ENCODE measurements at regions not wholly inside any gene's neighbourhood (a gene's known extent, or its start where the extent isn't known, plus 50 kb on each side); places are given as distances from the start of the nearest gene placed in this dataset.

GRCh38 chr2:64751286-64752260 is 97.9 kb upstream of the SERTAD2 start (continued):
- TF ChIP-seq ZFP91 (CRISPR knock-in tag; IDR thresholded peaks at IDR 0.05; ENCODE audit: borderline replicate concordance) (peak; percentile 81), ZNF451 (CRISPR knock-in tag; IDR thresholded peaks at IDR 0.05) (peak; percentile 73; the same call in 1 of the 2 replicates), HOXD1 (CRISPR knock-in tag; IDR thresholded peaks at IDR 0.05) (peak; percentile 45; the same call in 1 of the 2 replicates), GATAD1 (CRISPR knock-in tag; IDR thresholded peaks at IDR 0.05) (peak; percentile 52; the same call in 1 of the 2 replicates), MTF1 (CRISPR knock-in tag; IDR thresholded peaks at IDR 0.05) (no peak), CHD4 (IDR thresholded peaks at IDR 0.05; ENCODE audit: borderline replicate concordance, low read length) (no peak), NCOA5 (CRISPR knock-in tag; IDR thresholded peaks at IDR 0.05) (no peak), HDAC1 (CRISPR knock-in tag; IDR thresholded peaks at IDR 0.05) (peak; percentile 93), SAP130 (CRISPR knock-in tag; IDR thresholded peaks at IDR 0.05; ENCODE audit: low read depth) (peak; percentile 74), PCBP2 (optimal IDR thresholded peaks at IDR 0.05; ENCODE audit: low read depth, low read length, poor library complexity, severe bottlenecking) (no peak), ZNF333 (CRISPR knock-in tag; IDR thresholded peaks at IDR 0.05; ENCODE audit: borderline replicate concordance) (peak; percentile 77), MXI1 (IDR thresholded peaks at IDR 0.05; ENCODE audit: borderline replicate concordance, low read depth, low read length) (peak; percentile 29; the same call in 1 of the 3 replicates), GLI4 (CRISPR knock-in tag; IDR thresholded peaks at IDR 0.05; ENCODE audit: borderline replicate concordance) (peak; percentile 63; the same call in 1 of the 2 replicates), ZNF354B (CRISPR knock-in tag; IDR thresholded peaks at IDR 0.05) (0 out of 2 replicates have a peak, but pooled peaks have one; percentile 23), POLR2AphosphoS5 (IDR thresholded peaks at IDR 0.05; ENCODE audit: low read depth, low read length) (peak; percentile 40; the same call in 1 of the 2 replicates), ZNF235 (CRISPR knock-in tag; IDR thresholded peaks at IDR 0.05; ENCODE audit: borderline replicate concordance) (peak; percentile 29; the same call in 1 of the 2 replicates), ZNF280D (CRISPR knock-in tag; IDR thresholded peaks at IDR 0.05) (no peak), CEBPZ (IDR thresholded peaks at IDR 0.05; ENCODE audit: low read length) (no peak), ZNF460 (CRISPR knock-in tag; IDR thresholded peaks at IDR 0.05; ENCODE audit: borderline replicate concordance) (peak; percentile 65; the same call in 1 of the 2 replicates), ZNF746 (CRISPR knock-in tag; IDR thresholded peaks at IDR 0.05) (peak; percentile 93), ZMYM3 (CRISPR knock-in tag; IDR thresholded peaks at IDR 0.05) (peak; percentile 81; the same call in 1 of the 2 replicates)

Measured in HepG2 (cell line).